Stimulated activated CD4-positive, alpha-beta T cell treated with anti-CD3 and anti-CD28 coated beads, Interleukin-15, amount 100 ng/mL, for 24 hours (primary cell): ENCODE measurements at regions not wholly inside any gene's neighbourhood (a gene's known extent, or its start where the extent isn't known, plus 50 kb on each side); places are given as distances from the start of the nearest gene placed in this dataset.

Experiments used
- DNase-seq: peaks from one replicate; pipeline ENCODE4 v3.0.0-alpha.2; 2020

- no peak for DNase-seq
Observed at GRCh38 chr18:21162786-21163185, 51.2 kb upstream of the ROCK1 start.

- no peak for DNase-seq
Observed at GRCh38 chr18:21163647-21164547, 52.3 kb upstream of the ROCK1 start.

GRCh38 chr18:21164548-21165095, 53.0 kb upstream of the ROCK1 start:
- no peak for DNase-seq

GRCh38 chr18:21167641-21168377, 56.2 kb upstream of the ROCK1 start:
- no peak for DNase-seq

GRCh38 chr18:21168880-21169279, 57.3 kb upstream of the ROCK1 start:
- DNase-seq = no peak

- no peak for DNase-seq
Observed at GRCh38 chr18:21177822-21178221, 64.2 kb upstream of the GREB1L start.

GRCh38 chr18:21179590-21180220, 62.3 kb upstream of the GREB1L start:
- peak; percentile 63 for DNase-seq

GRCh38 chr18:21180588-21180987, 61.4 kb upstream of the GREB1L start:
- DNase-seq = no peak

GRCh38 chr18:21181766-21182165, 60.3 kb upstream of the GREB1L start:
- no peak for DNase-seq

GRCh38 chr18:21183670-21184069, 58.4 kb upstream of the GREB1L start:
- DNase-seq = no peak

GRCh38 chr18:21184396-21184996, 57.5 kb upstream of the GREB1L start:
- DNase-seq = no peak

- DNase-seq = no peak
Observed at GRCh38 chr18:21187886-21188285, 54.1 kb upstream of the GREB1L start.

- peak; percentile 49 for DNase-seq
Observed at GRCh38 chr18:21191596-21192307, 50.3 kb upstream of the GREB1L start.
